Tibial nerve (tissue), 4 donors: ENCODE measurements at regions not wholly inside any gene's neighbourhood (a gene's known extent, or its start where the extent isn't known, plus 50 kb on each side); places are given as distances from the start of the nearest gene placed in this dataset.

Source experiments
- EP300 ChIP-seq, 2 donors: sonication (generic); formaldehyde crosslinking; IDR thresholded peaks; one replicate each; pipeline ENCODE4 v1.6.1; 2017; ENCODE audit warnings: antibody characterized with exemption in 2 of 2, mild to moderate bottlenecking in 1 of 2
- POLR2A ChIP-seq, 2 donors: fragments of 450-650 bp; IDR thresholded peaks; one replicate each; pipeline ENCODE4 v1.6.1; 2017; ENCODE audit warnings: antibody characterized with exemption in 2 of 2, mild to moderate bottlenecking in 2 of 2, moderate library complexity in 2 of 2
- TF ChIP-seq, protein P1 (sequence below), 5 experiments: fragments of 200-600 bp in 3 of 5; fragments of 450-650 bp in 2 of 5; sonication (generic) in 3 of 5; IDR thresholded peaks; one replicate each; pipeline ENCODE4 v1.5.1; 2016 to 2019; ENCODE audit warnings: antibody characterized with exemption in 5 of 5, mild to moderate bottlenecking in 3 of 5, moderate library complexity in 2 of 5

DNA sequence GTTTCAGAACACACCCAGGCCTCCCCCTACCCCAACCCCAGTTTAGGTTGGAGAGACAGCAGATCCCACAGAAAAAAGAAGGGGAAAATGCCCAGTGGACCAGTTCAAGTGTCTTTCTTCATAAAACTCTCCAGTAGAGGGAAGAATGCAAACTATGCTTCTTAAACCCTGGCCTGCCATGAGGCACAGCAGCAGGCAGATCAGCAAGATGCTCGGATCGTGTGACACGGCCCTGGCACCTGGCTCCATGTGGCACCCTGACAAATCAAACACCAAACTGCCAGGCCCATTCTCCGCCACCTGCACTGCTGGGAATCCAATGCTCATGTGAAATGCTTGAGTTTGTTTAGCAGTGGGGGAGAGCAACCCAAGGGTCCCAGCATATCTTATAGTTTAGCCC lies 166.8 kb downstream of the SOX9 start:
- TF ChIP-seq POLR2A (IDR thresholded peaks at IDR 0.05) (no peak), EP300 (IDR thresholded peaks at IDR 0.05) (no peak)
- TF ChIP-seq, protein P1, sequence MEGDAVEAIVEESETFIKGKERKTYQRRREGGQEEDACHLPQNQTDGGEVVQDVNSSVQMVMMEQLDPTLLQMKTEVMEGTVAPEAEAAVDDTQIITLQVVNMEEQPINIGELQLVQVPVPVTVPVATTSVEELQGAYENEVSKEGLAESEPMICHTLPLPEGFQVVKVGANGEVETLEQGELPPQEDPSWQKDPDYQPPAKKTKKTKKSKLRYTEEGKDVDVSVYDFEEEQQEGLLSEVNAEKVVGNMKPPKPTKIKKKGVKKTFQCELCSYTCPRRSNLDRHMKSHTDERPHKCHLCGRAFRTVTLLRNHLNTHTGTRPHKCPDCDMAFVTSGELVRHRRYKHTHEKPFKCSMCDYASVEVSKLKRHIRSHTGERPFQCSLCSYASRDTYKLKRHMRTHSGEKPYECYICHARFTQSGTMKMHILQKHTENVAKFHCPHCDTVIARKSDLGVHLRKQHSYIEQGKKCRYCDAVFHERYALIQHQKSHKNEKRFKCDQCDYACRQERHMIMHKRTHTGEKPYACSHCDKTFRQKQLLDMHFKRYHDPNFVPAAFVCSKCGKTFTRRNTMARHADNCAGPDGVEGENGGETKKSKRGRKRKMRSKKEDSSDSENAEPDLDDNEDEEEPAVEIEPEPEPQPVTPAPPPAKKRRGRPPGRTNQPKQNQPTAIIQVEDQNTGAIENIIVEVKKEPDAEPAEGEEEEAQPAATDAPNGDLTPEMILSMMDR (IDR thresholded peaks at IDR 0.05) = no peak
